ENCODE measurements at regions not wholly inside any gene's neighbourhood (a gene's known extent, or its start where the extent isn't known, plus 50 kb on each side); places are given as distances from the start of the nearest gene placed in this dataset.

DNA sequence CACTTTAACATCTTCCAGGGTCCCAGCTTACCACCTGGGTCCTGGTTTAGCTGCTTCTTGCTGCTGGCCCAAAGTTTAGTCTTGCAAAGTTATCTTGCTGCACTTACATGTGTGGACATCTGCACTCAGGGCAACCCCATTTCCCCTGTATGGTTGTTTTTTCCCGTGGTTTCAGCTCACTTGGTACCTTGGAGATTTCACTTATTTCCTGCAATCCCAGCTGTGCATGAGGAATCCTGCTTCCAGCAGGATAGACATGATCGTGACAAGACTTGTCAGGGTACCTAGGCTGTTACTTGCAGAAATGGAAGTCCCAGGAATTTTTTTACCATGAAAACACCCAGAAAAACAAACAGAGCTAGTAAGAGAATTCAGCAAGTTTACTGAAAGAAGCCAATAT lies 95.9 kb upstream of the LEP start:
- DNase-seq, result no peak

DNA sequence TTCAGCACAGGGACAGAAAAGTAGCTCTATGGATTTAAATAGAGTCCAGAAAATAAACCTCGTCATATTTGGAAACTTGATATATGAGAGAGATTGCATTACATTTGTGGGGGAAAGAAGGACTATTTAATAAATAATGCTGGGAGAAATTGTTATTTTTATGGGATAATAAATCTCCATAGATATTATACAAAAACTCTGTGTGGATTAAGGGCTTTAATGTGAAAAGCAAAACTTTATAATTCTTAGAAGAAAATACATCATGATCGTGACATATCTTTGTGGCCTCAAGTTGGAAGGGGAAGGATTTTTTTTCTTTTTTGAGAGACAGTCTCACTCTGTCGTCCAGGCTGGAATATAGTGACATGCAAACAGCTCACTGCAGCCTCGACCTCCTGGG lies 95.0 kb upstream of the LEP start:
- DNase-seq, result no peak

DNA sequence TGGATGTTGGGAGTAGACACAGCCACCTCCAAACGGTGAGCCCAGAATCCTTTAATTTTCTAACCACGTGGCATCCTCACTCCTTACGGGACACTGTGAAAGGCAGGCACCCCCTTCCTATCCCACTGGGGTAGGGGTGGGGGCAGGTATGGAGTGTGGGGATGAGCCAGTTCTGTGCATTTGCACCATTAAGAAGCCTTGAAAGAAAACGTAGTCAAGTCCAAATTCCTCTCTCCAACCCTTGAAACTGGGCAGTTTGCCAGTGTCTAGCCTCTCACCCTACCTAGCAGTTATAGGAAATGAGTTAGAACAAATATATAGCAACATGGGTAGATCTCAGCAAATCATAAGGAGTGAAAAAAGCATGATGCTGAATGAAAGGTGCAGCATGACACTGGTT lies 92.4 kb upstream of the LEP start:
- peak; percentile 79 for DNase-seq

DNA sequence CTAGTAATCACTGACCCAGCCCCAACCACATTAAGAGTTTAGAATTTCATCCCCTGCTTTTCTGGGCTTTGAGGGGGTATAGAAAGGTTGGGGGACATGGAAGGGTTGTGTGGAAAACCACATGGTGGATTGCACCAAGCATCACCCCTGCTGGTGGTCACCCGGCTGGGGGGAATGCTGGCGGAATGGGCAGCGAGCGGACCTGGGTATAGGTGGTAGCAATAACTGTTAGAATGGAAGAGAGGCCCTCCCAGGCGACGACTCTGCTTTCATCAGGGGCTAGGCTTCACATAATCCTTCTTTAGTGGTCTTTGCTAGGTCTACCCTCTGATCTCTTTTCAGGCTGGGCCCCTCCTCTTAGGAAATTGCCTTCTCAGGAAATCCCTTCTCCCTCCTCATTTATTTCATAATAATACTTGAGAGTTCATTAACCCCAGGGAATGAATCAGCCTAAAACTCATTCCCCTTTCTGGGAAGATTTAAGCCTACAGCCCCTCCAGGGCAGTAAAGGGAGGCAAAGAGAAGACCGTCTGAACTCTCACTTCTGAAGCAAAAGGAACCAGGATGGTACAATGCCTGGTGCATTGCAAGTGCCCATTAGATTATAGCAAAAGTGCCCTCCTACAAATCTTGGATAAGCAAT lies 90.7 kb upstream of the LEP start:
- DNase-seq, result no peak

DNA sequence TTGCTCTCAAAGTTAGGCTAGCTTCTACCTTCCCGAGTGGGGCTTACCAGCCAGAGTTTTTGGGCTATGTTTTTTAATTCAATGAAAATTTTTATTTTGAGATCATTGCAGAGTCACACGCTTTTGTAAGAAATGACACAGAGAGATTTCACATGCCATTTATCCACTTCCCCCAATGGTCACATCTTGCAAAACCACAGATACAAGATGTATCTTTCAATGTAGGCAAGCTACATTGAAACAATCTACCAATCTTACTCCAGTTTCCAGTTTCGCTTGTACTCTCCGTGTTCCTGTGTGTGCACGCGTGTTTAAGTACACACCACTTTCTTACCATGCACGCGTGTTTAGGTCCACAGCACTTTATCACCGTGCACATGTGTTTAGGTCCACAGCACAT lies 89.4 kb upstream of the LEP start:
- DNase-seq, result no peak

DNA sequence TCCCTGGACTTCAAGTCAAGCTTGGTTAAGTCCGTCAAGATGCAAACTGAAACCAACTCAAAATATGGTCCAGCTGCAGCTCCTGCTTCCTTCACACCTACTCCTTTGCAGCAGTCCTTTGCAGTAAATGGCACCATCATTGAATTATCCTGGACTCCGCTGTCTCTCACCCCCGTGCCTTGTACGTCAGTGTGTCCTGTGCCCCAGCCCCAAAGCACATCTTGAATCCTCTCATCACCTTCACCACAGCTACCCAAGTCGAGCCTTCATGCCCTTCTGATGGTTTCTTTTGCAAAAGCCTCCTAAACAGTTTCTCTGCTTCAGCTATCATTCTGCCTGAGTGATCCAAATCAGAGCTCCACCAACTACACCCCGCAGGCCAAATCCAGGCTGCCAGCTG lies 88.4 kb upstream of the LEP start:
- DNase-seq, result no peak

DNA sequence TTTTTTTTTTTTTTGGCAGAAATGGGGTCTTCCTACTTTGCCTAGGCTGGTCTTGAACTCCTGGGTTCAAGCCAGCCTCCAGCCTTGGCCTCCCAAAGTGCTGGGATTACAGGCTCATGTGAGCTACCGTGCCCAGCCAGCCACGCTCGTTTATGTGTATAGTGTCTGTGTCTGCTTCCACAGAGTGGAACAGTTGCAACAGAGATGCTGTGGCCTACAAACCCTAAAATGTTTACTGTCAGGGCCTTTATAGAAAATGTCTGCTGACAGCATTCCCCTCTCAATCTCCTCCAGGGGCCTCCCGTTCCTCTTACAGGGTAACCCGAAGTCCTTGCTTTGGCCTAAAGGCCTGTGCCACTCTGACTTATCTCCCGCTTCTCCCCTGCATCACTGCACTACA lies 87.6 kb upstream of the LEP start:
- no peak for DNase-seq

DNA sequence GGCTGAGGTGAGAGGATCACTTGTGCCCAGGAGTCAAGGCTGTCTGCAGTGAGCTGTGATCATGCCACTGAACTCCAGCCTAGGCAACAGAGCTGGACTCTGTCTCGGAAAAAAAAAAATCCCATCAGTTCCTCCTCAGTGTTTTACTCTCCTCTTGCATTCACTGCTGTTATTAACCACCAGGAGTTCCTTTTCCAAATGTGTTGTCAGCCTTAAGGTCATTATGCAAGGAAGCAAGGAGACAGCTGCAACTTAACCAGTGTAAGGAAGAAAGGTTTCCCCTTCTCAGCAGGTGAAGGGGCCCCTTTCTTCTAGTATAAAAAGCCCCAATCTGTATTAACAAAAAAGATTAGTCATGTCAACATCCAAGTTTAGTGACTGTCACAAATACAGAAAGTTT lies 86.6 kb upstream of the LEP start:
- no peak for DNase-seq

DNA sequence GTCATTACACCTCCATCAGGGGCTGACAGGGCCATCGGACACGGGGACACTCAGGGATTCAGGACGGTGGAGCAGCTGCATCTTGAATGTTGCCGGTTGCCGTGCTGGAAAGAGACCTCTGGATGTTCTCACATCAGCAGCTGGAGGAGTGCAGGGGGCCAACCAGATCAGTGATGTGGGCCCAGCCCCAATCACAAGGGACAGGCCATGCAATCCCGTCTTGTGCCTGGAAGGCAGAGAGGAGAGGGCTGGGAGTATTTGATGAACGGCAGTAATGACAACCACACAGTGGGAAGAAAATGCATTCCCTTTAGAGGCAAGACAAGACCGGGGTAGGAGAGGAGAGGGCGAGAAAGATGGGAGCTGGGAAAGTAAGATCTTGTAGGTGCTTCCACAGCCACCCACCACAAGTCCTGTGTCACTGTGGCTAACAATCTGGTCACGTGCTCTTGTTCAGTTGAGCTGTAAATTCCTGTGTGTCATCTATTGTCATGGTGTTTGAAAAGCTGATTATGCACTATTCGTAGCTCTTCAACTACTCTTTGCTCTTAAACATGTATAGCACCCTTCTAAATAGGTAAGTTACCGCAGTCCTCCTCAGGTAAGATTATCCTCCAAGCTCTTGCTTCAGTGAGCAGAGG lies 85.9 kb upstream of the LEP start:
- no peak for DNase-seq

DNA sequence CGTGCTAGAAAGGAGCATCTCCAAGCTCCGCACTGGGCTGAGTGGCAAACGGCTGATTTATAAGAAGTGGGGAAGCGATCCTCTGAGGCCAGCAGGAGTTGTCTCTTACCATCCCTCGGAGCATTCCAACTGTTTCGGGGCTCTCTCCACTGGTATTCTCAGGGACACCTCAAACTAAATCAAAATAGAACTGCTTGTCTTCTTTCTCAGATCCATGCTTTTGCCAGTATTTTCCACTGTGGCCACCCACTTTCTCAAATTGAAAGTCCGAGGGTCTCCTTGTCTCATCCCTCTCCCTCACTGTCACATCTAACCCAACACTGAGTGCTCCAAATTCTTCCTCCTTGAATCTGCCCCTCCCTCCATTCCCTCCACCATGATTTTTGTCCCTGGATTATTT lies 83.2 kb upstream of the LEP start:
- DNase-seq, result no peak

DNA sequence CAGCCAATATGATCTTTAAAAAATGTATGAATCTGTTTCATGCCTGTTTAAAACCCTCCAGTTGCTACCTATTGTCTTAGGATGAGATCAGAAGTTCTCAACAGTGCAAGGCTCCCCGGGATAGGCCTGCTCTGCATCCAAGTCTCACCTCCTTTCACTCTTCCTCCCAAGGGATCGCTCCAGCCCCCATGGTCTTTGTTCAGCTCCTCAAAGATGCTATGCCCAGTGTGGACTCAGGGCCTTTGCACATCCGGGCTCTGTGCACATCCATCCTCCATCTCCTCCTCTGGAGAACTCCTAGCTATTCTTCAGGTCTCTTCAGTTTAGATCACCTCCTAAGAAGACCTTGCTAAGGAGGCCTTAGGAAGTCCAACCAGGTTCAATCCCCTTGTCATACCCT lies 82.7 kb upstream of the LEP start:
- no peak for DNase-seq

DNA sequence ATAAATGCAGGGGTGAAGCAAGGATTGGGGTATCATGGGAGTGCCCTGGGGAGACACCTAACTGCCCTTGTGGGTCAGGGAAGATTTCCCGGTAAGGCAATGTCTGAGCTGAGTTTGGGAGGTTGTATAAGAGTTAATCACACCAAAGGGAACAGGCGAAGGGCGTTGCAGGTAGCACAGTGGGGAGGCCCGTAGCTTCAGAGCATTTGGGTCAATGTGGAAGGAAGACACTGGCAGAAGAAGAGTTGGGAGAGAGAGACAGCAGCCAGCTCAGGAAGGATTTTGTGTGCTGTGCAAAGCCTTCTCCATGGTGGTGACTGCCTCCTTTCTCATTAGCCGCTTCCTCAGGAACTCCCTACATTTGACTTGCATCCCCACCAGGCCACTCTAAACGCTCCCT lies 80.8 kb upstream of the LEP start:
- DNase-seq, result no peak

DNA sequence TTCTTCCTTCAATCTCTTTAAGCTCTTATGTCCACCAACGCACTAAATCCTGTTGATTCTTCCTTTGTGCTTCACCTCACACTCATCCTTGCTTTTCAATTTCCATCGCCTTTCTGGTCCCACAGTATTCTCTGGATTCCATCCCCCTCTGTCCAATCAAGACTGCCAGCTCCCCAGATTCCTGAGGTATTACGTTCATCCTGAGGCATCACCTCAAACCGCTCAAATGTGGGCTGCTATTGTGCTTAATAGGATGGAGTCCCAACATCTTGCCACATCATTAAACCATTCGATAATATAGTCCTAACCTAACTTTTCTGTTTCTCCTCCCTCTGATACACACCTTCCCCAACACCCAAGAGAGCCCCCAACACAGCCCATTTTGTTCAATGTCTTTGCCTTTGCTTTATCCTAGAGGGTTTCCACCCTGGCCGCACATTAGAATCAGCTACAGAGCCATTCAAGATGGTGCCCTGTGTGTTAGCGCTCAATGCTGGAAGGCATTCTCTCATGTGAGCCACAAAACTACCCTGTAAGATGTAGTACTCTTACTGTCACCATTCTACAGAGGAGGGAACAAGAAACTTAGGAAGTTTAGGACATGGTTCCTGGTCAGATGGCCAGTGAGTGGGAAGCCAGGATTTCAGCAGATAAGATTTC lies 79.5 kb upstream of the LEP start:
- no peak for DNase-seq

DNA sequence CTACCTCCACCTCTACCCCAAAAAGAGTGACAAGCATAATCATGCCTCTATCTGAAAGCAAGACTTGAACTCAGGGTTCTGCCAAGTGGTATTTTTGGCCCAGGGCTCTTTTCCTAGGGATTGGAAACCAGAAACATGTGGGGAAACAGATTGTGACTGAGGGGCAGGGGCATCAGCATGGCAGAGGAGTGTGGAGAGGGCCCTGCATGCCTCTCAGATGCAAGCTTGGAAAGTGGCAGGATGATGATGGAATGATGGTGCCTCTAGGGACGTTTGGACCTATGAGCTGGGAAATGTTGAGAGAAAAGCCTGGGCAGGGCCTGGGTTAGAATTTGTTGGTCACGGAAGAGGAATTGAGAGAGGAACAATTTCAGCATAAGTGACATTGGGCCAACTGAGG lies 78.4 kb upstream of the LEP start:
- DNase-seq, result no peak

DNA sequence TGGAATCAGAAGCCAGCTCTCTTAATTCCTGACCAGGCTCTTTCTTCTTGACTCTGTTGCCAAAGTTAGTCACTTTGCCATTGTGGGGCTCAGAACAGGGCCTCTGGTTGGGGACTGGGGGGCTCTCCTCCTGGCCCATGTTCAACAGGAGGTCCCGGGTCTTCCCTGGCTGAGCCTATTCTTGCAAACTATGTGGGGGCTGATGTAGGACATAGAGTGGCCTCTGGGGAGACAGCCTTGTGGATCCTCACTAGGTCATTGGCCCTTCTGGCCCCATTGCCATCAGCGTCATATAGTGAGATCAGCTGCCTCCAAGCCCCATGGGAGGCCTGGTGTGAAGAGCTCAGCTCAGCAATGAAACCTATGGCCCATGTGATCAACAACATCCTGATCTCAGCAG lies 77.6 kb upstream of the LEP start:
- DNase-seq, result no peak

DNA sequence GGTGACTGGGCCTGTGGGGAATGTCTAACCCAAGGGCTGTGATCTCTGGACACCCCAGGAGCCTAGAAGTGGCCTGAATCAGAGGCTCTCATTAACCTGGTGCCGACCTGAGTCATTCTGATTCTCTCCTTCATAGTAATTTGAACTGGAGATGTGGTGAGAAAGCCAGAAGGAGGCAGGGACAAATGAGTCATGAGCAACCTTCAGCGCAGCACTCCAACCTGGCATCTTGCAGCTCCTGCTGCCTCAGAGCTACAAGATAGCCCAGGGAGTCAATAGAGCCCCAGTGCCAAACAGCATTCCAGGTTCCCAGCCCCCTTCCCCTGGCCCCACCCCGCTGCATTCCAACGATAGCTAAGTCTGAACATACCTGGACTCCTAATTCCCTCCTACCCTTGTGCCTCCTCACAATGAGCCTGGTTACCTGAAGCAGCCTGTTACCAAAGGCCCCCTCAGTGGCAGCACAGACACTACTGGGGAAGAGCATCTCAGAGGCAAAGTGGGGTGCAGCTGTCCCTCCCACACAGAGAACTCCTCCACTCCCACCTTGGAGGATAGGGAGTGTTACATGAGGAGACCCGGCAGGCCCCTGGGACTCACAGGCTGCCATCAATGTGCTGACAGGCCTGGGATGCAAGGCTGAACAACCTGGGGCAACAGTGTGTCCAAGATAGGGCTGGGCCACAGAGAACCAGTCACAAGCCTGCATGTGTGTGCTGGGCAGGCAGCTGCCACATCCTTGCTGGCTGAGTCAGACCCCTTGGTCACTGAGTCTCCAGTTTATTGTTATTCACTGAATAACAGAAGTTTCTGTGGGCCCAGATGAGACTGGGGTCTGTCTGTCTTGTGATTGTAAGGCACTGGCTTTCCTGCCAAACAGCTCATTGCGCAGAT lies 76.8 kb upstream of the LEP start:
- DNase-seq, result no peak

DNA sequence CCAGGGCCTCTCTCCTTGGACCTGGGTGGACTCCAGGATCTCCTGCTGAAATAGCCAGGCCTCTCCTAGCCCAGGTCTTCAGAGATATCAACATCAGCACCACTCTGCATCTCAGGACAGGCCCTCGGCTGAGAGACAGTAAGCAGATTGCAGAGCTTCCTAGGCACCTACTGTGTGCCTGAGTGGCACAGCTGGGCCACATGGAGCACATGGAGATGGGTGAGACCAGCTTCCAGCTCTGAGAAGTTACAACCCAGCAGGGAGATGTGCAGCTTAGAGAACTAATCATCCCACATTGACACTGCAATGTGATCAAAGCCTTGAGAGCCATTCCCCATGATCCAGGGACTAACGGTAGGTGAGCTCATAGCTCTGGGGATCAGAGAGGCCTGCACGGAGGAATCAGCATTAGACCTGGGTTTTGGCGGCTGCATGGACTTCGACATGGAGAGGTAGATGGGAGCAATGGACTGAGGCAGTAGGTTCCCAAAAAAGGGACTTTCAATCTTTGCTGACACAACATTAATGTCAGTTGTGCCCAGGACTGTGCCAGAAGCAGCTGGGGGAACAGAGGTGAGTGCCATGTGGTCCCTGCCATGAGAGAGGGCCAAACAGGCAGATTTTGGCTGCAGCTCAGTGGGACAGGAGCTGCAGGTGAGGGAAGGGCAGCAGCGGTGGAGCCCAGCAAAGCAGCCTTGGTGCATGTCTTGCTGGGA lies 76.0 kb upstream of the LEP start:
- no peak for DNase-seq

DNA sequence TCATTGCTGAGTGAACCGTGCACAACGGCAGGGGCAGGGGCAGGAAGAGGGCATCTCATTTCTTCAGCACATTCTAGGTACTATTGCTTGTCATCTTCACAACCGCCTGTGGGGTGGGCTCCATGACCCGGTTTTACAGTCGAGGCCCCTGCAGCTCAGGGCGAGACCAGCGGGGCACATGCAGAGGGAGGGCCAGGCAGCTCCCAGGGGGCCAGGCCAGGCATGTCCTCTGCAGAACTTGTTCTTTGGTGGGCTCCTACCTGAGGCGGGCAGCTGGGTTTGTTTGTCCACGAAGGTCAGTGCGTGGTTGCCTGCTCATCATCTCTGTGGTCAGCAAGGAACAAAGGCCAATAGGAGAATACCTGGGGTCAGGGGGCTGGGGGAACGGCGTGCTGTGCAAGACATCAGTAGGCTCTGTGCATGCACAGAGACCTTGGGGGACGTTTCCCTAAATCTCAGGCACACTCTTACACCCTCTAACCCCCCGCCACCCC lies 75.1 kb upstream of the LEP start:
- DNase-seq, result no peak

DNA sequence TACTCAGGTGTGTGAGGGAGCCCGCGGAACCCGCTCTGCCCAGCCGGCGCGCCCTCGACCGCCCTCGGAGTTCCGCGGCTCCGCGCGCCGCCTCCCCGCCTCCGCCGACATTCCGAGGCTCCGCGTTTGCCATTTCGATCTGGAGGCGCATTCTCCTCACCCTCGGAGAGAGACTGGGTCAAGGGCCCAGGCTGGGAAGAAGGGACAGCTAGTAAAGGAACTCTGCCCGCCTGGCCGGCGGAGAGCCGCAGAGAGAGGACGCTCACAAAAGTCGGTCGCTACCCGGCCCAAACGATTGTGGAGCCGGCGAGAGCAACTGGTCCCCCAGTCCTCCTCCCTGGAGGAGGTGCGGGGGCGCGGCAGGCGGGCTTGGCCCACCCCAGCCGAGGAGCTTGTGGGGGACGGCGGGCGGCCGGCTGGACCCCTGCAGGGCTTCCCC lies 74.5 kb upstream of the LEP start:
- peak; percentile 33 for DNase-seq

DNA sequence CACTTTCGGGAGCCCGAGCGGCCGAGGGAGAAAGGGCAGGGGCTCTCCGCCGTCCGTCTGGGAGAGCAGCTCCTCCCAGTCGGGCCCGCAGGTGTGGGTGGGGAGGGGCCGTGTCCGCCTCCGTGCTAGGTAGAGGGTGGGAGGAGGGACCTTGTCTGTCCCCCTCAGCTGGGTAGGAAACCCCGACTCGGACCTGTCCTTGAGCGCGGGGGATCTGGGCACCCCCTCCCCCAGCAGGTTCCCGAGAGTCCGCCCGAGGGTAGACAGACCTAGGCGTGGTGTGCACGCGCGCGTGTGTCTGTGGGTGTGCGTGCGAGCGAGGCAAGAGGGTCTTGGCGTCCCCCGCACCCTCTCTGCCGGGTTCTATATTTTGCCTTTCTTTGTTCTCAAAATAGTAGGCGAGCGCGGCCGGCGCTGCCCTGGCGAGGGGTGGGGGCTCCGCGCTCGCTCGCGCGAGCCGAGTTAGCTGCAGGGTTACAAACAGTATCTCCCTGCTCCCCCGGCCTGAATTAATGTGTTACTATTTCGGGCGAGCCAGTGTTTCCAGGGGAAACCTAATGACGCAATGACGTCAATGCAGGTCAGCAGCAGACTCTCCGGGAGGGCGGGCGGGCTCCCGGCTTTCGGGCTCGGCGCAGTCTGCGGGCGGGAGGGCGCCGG lies 73.9 kb upstream of the LEP start:
- peak; percentile 64 for DNase-seq

DNA sequence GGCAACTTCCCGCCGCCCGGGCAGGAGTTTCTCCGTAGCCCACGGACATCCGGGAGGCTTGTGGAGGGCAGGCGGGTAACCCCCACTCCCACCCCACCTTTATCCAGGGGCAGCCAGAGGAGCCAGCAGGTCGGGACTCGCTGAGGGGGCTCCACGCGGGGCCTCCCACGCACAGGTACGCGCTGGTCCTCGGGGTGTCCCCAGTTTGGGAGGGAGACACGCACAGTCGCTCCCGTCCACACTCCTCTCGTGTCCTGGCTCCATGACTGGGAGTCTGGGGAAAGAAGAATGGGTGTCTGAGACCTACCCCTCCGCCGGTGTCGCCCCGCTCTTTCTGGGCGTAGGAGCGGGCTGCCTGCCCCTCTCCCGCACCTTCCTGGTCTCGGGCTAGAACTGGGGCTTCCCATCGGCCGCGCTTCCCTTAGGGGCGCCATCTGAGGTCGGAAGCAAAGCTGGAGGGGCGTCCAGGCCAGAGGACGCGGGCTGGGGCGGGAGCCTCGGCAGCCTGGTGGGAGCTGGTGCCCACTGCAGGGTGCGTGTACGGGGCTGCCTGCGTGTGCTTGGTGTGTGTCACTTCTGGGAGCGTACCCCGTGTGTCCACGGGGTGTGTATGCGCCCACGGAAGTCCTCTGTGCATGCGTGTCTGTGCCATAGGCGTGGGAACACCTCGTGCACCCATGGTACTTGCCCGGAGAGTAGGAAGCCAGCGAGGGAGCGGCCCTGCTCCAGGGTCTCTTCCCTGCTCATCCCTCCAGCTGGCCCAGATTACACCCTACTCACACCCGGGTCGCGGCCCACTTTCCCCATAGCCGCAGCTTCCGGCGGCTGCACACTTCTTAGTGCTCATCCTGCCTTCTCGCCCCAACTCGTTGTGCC lies 73.0 kb upstream of the LEP start:
- DNase-seq, result no peak

Data from NCI-H1105 treated with DMSO at 0.1 percent for 48 hours (cell line).